GM20000 (cell line): ENCODE measurements at regions not wholly inside any gene's neighbourhood (a gene's known extent, or its start where the extent isn't known, plus 50 kb on each side); places are given as distances from the start of the nearest gene placed in this dataset.

Experiments
- DNase-seq: peaks from one replicate; pipeline ENCODE4 v3.0.0; 2012; ENCODE audit warnings: low spot score
- TF ChIP-seq, protein P1 (sequence below): IDR thresholded peaks from 2 replicates; pipeline ENCODE4 v1.5.1; 2012; ENCODE audit warnings: mild to moderate bottlenecking, control low read depth; ENCODE audit errors: extremely low read depth, missing control alignments

DNA sequence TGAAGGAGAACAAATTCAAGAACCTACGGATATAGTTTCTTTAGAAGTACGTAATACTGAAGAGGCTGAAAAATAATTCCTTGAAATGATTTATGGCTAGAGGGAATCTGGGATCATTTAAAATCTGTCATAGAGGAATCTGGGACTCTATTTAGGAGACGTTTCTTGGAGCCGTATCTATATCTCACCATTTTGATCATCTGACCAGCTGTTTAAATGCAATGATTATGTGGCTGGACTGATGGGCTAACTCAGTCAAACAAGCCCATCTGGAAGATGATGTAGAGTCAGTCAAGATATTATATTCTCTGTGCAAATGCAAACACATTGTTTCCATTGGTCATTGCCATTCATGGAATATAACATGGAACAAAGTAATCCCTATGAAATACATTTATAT lies 467.7 kb upstream of the ZFHX3 start:
- TF ChIP-seq, protein P1, sequence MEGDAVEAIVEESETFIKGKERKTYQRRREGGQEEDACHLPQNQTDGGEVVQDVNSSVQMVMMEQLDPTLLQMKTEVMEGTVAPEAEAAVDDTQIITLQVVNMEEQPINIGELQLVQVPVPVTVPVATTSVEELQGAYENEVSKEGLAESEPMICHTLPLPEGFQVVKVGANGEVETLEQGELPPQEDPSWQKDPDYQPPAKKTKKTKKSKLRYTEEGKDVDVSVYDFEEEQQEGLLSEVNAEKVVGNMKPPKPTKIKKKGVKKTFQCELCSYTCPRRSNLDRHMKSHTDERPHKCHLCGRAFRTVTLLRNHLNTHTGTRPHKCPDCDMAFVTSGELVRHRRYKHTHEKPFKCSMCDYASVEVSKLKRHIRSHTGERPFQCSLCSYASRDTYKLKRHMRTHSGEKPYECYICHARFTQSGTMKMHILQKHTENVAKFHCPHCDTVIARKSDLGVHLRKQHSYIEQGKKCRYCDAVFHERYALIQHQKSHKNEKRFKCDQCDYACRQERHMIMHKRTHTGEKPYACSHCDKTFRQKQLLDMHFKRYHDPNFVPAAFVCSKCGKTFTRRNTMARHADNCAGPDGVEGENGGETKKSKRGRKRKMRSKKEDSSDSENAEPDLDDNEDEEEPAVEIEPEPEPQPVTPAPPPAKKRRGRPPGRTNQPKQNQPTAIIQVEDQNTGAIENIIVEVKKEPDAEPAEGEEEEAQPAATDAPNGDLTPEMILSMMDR = no peak
- DNase-seq = no peak

DNA sequence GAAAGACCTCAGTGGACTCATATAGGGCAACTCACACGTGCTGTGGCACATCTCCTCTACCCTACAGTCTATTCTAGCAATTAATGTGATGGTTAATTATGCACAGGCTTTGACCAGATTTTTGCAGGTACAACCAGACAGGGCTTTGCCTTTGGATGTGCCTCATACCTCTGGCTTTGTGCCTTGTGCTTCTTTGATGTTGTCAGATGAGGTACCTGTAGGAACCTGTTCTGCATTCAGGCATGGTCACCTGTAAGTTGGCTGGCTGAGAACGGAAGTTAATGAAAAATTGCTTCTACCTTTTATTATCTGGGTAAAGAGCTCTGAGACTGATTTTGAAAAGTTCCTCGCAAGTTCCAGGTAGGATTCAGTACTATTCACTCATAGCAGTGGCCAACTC lies 462.9 kb upstream of the ZFHX3 start:
- TF ChIP-seq, protein P1 = no peak

DNA sequence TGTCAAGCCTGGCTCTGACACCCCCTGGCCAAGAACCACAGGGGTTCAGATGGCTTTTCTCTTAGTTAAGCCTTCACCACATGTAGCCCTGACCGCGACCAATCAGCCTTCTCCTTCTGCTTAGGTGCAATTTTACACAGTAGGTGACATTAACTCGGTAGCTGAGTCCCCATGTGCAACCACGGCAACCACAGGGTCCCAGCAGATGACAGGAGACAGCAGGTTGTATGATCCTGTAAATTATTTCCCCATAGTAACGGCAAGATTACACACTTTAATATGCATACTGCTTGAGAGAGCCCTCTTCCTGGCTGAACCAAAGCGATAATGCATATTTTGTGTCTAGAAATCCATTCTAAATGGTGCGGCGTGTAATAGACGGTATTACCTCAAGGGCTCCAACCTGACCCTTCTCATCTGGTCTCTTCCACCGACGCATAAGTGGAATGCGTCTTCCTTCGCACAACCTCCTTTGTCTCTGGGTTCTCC lies 458.7 kb upstream of the ZFHX3 start:
- no peak for DNase-seq
- TF ChIP-seq, protein P1 = no peak

More for the DNA sequence above, 462.9 kb upstream of the ZFHX3 start:
- DNase-seq = no peak

DNA sequence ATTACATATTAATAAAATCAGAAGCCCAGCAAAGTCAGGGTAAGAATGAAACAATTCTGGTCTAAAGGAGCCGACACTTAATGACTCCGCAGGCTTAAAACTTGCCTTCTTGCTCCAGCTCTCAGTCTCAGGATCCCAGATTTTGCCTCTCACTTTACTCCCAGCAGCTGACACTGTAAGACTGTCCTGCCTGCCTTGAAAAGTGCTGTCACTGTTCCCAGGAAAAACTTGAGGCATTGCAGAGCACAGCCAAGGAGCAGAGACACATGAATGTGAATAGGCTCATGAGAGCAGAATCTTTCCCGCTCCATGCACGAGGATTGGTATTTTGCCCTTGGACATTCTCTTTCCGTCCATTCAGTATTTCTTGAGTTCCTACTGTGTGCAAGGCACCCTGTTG lies 457.6 kb upstream of the ZFHX3 start:
- DNase-seq = no peak
- TF ChIP-seq, protein P1 = no peak

DNA sequence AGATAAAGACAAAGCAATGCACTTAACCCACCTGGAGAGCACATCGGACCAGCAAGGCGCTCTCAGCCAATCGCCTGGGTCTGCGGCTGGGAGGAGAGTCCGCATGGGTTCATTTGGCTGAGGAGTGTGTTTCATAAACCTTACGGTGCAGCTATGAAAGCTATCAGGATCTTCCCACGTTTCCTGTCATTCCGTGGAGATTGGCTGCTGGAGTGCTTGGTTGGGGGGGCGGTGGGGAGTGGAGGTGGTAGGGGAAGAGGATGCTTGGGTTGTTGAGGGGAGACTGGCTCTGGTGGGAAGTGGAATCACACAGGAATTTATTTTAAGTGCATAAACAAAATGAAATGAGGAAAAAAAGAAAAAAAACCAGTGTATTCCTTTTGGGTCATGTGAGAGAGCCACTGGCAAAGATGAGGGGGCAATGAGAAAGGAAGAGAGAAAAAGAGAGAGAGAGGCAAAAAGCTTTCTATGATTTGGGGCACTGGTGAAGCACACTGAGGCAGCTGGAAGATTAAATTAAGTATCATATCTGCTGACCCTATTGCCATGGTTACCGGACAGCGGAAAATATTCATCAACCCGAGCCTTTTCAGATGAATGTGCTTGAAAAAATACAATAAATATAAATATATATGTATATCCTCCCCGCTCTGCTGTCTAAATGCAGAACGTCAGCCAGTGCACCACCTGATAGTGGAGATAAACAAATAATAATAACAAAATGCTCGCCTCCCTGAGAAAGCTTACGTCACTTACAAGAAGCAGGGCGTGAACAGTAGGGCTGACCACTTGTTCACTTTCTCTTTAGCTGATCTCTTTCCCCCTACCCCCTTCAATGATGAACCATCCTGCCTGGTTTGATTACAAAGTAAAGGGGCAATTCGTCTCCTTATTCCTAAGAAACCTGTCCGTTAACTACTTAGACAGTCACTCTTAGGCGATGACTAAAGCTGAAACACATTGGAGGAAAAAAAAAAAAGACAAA lies 457.0 kb upstream of the ZFHX3 start:
- TF ChIP-seq, protein P1 = no peak
- no peak for DNase-seq

DNA sequence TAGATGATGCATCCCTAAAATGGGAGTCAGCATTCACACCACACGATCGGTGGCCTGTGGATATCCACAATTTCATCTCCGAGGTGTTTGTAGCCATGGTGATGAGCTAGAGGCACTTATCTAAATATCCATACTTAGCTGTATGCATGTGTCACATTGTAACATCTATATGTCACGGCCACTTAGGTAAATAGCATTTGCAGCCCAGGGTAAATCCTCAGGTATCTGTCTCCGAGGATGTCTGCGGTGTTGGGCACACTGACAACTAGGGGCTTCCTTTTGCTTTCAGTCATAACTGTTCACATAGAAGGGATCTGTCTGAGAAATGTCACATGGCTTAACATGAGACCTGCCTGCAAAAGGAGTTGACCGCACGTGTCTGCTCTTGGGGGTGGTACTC lies 455.2 kb upstream of the ZFHX3 start:
- TF ChIP-seq, protein P1 = no peak
- DNase-seq = no peak

DNA sequence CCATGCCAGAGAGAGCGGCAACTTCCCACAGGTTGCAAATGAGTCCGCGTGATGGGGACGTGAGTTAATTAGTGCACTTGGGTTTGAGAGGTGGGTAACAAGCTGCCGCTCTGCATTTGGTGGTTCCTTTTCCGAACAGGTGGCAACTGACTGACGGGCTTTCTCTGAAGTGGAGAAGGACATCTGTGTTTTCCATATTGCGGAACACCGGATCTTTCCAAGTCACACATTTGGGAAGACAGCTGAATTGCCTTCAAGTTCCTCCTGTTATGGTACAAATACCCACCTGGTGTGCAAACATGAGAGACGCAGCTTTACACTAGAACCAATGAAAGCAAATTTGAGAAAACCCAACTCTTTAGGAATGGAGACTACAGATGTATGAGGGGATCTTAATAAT lies 451.3 kb upstream of the ZFHX3 start:
- TF ChIP-seq, protein P1 = no peak
- no peak for DNase-seq
